Right hindlimb (tissue), 1 donor: ENCODE measurements at regions not wholly inside any gene's neighbourhood (a gene's known extent, or its start where the extent isn't known, plus 50 kb on each side); places are given as distances from the start of the nearest gene placed in this dataset.

ENCODE experiments used
- DNase-seq: peaks from one replicate; pipeline ENCODE4 v3.0.0-alpha.2; 2018

- no peak for DNase-seq
Observed at GRCh38 chr2:58972737-58973136, 731.6 kb upstream of the FANCL start.

- no peak for DNase-seq
Observed at GRCh38 chr2:58971511-58972360, 730.6 kb upstream of the FANCL start.

DNA sequence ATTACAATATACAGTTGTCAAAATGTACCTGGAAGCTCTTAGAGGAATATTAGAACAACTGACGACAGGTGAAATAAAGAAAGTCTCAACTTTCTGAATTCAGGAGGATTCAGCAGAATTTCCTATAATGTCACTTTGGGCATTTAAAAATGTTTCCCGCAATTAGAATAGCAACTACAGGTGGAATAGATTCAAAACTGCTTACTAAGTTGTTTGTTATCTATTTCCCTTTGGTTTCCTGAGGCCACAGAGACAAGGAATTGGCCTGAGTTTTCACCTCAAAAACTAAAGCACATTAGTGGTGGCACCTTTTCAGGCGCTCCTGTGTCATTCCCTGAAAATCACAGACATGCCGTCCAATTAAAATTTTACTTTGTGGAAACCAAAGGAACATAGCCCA is 729.2 kb upstream of the FANCL start:
- DNase-seq: no peak

GRCh38 chr2:58968885-58969284 is 727.8 kb upstream of the FANCL start:
- DNase-seq: no peak

DNA sequence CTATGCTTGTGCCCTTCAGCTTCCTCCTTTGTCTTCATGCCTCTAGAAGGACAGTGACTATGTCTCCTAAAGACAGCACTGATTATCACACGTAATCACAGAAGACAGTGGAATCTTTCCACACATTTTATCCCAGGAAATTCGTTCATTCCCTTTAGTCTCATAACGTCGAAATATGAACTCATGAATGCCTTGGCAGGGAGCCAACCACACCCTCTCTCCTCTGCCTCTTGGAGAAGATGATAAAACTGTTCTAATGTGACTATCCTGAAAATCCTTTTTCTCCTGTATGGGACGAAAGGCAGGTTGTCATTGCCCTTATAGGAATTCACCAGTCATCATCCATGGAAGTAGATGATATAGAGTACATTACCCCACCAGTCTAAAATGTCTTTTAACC is 726.6 kb upstream of the FANCL start:
- DNase-seq: no peak

DNA sequence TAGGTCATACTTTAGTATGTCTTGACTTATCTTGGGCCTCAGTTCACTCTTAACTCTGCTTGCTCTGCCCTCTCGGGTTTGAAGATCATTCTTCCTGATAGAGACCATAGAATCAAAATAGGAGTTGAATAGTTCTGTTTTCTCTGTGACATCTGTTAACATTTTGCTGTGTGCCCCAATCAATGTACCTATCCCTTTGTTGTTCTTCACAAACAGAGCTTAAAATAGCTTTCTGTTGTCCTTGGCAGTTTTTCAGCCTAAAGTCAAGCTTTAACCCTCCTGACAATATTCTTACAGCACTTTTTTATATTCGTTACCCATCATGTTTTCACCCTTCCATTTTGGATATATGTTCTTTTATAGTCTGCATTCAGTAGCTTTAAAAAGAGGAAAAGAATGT is 724.5 kb upstream of the FANCL start:
- no peak for DNase-seq

DNA sequence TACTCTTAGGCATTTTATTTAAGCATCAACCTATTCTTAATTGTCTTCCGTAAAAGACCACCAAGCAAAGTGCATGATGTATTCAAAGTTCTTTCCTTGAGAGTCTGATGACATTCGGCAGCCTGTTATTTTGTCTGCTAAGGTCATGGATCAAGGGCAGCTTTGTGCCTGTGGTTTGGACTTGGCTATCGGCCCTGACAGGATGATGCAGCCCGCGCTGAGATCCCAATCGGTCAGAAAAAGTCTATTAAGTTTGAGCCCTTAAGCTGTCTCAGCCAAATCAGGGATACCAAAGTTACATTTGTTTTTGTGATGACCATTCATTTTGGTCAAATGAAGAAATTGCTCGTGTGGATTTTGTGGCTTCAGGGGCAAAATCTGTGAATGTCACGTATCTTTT is 718.9 kb upstream of the FANCL start:
- DNase-seq: no peak

- DNase-seq: no peak
Observed at GRCh38 chr2:58957188-58957840, 716.2 kb upstream of the FANCL start.

GRCh38 chr2:58954880-58955385 is 713.8 kb upstream of the FANCL start:
- no peak for DNase-seq

- no peak for DNase-seq
Observed at GRCh38 chr2:58951722-58952121, 710.6 kb upstream of the FANCL start.

DNA sequence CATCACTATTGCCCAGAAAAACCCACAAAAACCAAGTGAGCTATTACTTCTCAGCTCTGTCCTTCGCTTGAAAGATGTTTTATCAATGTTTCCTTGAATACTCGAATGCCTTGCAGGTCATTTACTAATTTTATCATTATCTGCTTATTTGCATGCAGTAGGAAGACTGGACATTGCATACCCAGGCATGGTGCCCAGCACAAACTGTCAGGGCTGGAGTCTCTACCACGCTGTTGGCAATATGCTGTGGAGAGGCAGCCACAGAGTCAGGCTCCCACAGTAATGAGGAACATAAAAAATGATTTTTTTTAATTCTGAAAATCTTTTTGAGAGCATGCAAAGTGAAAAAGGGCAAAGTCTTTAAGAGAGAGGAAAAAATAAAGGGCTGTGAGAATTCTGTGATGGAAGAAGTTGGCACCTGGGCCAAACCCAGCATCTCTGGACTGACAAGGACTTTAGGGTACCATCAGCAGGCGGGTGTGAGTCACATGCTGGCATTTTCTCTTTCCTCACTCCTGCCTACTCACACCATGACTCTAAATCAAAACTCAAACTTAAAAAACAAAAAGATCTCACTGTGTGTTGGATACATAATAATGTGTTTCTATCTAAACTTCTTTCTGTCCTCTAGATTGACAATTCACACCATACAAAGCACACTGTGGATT is 709.8 kb upstream of the FANCL start:
- no peak for DNase-seq

- DNase-seq: no peak
Observed at GRCh38 chr2:58939388-58939787, 698.3 kb upstream of the FANCL start.

DNA sequence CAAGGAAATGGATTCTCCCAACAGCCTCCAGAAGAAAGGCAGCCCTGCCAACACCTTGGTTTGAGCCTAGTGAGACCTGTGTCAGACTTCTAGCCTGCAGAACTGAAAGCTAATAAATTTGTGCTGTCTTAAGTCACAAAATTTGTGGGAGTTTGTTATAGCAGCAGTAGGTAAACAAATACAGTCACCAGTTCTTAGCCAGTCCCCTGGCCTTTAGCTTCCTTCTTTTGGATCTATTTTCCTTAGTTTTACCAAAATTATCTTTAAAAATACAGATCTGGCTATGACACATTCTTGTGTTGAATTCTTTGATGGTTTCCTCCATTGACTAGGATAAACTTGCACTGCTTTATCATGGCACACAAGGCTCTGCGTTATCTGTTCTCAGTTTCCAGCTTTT is 697.9 kb upstream of the FANCL start:
- DNase-seq: no peak

DNA sequence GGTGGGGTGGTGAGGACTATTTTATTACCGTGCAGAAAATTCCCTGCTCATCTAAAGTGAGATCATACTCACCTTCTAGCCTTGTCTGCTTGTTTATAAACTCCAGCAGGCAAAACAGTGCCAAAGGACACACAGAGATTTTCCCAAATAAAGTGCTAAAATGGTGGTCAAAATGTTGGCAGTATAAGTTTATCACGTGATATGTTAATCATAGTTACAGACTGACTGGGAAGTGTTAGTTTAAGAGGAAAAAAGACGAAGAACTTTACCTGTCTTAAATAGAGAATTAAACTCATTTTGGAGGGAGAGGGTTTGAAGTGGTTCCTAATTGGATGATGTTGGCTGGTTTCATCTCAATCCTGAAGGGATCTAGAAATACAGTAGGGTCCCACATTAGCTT is 691.7 kb upstream of the FANCL start:
- DNase-seq: no peak

- DNase-seq: no peak
Observed at GRCh38 chr2:58930537-58930936, 689.4 kb upstream of the FANCL start.

DNA sequence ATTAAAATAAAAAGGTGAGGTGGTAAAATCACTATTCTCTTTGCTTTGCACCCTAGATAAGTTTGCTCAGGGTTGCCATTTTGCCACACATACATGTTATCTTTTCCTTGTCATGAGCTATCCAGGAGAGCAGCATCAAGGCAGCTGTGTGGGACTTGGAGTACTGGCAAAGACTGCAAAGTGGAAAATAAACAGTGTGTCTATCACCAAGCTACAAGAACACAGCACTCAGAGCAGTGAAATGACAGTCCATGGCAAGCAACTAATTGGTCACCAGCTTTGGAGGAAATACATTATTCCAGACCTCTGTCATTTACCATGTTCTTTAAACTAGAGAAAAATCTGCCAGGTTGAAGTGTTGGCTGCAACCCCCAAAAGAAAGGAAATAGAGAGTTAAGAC is 687.8 kb upstream of the FANCL start:
- no peak for DNase-seq

DNA sequence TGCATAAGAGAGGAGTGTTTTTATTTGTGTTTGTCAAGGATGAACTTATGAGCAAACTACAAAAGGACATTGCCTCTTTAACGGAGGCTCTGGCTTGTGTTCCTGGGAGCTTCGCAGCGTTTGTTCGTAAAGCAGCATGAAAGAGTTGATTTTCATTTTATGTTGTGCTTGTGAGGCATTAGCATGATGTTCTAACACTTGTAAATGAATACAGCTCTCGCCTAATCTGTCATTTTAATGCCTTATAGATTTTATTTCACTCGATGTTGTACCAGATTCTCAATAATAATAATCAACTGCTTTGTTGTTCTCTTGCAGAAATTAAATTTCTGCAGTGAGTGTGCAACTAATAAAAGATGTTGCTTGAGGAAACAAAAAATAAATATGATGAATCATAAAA is 687.3 kb upstream of the FANCL start:
- no peak for DNase-seq

- DNase-seq: no peak
Observed at GRCh38 chr2:58926112-58926511, 685.0 kb upstream of the FANCL start.

DNA sequence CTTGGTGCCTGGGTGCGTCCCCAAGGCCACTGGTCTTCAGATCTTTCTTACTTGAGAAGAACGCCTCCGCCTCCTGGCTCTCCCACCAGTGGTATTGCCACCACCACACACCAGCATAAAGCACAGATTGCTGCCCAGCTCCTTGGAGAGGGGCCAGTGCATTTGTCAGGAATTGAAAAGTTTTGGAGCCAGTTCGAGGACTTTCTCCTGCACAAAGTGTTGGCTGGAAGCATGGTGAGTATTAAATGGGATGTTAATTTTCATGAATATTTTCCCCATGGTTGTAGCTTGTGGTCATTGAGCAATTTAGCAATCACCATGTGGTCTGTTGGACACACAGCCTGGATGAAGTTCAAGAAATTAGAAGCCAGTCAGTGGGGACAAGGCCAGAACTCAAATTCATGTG is 684.6 kb upstream of the FANCL start:
- no peak for DNase-seq

GRCh38 chr2:58923869-58924268 is 682.7 kb upstream of the FANCL start:
- DNase-seq: no peak

DNA sequence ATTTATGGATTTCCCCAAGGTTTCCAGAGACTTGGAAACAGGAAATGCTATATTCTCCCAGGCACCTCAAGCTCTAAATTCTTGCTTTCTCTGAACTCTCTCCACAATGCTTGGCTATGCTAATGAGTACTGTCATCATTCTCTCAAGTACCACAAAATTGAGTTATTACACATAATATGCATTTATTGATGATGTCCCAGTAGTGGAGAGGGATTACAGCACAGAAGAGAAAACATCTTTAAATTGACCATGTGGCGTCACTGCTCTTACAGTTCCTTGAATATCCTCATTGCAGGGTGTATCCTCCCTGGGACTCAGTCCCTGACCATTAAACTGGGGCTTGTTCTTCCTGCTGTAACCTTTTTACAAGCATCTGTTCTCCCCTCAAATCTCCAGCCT is 681.1 kb upstream of the FANCL start:
- no peak for DNase-seq

DNA sequence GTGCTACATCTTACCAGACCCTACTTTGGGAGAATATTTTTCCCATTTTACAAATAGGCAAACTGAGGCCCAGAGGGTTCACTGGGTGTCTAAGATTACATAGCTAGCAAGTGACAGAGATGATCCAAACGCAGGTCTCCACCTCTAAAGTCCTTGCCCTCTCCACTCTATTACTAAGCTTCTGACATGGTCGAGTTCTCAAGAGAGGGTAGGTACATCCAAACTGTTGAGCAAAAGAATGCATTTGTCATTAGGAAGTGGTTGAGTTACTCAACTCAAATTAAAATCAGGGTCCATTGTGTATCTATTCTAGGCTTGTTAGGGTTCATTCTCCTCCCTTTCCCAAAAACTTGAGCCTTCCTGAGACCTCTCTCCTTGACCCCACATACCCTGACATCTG is 680.6 kb upstream of the FANCL start:
- DNase-seq: no peak

- DNase-seq: no peak
Observed at GRCh38 chr2:58920001-58920400, 678.9 kb upstream of the FANCL start.

DNA sequence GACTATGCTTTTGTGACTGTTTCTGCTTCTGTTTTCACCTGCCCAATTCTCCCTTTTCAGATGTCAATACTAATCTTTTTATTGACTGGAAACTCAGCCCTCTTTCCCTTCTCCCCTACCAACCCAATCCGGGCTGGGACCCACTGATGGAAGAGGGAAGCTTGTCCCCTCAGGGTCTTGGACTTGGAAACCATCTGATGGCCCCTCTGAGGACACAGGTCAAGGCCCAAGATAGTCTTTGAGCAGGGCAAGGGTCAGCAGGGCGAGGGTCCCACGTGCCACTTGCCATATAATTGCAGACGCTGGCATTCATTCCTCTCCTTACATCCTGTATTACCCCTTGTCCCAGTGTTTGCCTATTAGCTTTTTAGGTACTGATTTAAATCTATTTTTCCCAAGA is 678.2 kb upstream of the FANCL start:
- DNase-seq: no peak
